Ascending aorta (tissue), 2 donors: ENCODE measurements at regions not wholly inside any gene's neighbourhood (a gene's known extent, or its start where the extent isn't known, plus 50 kb on each side); places are given as distances from the start of the nearest gene placed in this dataset.

Source experiments
- DNase-seq, 2 donors: peaks; one replicate each; pipeline ENCODE4 v3.0.0-alpha.2; 2019; ENCODE audit warnings: low spot score in 2 of 2
- H3K27ac ChIP-seq, 2 donors: fragments of 200-600 bp; sonication (generic); one replicate each; pipeline ENCODE4 v1.5.1; 2016 to 2017; ENCODE audit warnings: mild to moderate bottlenecking in 1 of 2
- H3K27me3 ChIP-seq: fragments of 200-600 bp; sonication (generic); one replicate; pipeline ENCODE4 v1.5.1; 2017
- H3K36me3 ChIP-seq, 2 donors: fragments of 200-600 bp; sonication (generic); one replicate each; pipeline ENCODE4 v1.5.1; 2016
- H3K4me1 ChIP-seq, 2 donors: fragments of 200-600 bp; sonication (generic); one replicate each; pipeline ENCODE4 v1.5.1; 2016 to 2017; ENCODE audit warnings: mild to moderate bottlenecking in 1 of 2
- H3K4me3 ChIP-seq, 2 donors: fragments of 200-600 bp; sonication (generic); one replicate each; pipeline ENCODE4 v1.5.1; 2016 to 2017; ENCODE audit warnings: mild to moderate bottlenecking in 1 of 2
- H3K9me3 ChIP-seq, 2 donors: fragments of 200-600 bp; sonication (generic); one replicate each; pipeline ENCODE4 v1.5.1; 2016
- intact Hi-C: fragments of 100-400 bp; cut with DNase I; formaldehyde crosslinking; loops from one replicate; pipeline ENCODE4 v1.15.1; 2023
- TF ChIP-seq, protein P1 (sequence below), 3 experiments: fragments of 200-600 bp in 2 of 3; fragments of 450-650 bp in 1 of 3; sonication (generic) in 2 of 3; IDR thresholded peaks; one replicate each; pipeline ENCODE4 v1.5.1; 2016 to 2019; ENCODE audit warnings: antibody characterized with exemption in 3 of 3, mild to moderate bottlenecking in 1 of 3, moderate library complexity in 1 of 3

DNA sequence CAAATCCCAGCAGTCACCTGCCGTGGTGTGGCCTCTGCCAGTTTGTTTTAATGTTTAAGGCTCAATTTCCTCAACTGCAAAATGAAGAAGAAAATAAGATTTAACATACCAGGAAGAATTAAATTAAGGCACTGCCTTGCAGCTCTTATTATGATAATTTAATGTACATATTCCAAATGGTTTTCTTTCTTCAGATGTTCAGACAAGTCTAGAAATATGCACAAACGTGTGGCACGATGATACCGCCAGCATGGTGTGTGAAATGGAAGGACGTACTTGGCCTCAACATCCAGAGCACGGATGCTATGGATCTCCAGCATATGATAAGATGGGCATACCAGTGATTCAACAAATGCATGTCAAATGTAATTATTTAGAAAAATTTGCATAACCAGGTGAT lies 959.4 kb upstream of the TMEM132C start:
- H3K4me1 ChIP-seq = no peaks in the 10 kb centered on the region
- H3K27me3 ChIP-seq = no peaks in the 10 kb centered on the region
- H3K4me3 ChIP-seq = no peak overlapping the region
- no peaks in the 10 kb centered on the region for H3K36me3 ChIP-seq
- H3K27ac ChIP-seq = no peak overlapping the region
- TF ChIP-seq, protein P1, sequence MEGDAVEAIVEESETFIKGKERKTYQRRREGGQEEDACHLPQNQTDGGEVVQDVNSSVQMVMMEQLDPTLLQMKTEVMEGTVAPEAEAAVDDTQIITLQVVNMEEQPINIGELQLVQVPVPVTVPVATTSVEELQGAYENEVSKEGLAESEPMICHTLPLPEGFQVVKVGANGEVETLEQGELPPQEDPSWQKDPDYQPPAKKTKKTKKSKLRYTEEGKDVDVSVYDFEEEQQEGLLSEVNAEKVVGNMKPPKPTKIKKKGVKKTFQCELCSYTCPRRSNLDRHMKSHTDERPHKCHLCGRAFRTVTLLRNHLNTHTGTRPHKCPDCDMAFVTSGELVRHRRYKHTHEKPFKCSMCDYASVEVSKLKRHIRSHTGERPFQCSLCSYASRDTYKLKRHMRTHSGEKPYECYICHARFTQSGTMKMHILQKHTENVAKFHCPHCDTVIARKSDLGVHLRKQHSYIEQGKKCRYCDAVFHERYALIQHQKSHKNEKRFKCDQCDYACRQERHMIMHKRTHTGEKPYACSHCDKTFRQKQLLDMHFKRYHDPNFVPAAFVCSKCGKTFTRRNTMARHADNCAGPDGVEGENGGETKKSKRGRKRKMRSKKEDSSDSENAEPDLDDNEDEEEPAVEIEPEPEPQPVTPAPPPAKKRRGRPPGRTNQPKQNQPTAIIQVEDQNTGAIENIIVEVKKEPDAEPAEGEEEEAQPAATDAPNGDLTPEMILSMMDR (IDR thresholded peaks at IDR 0.05) = no peak
- H3K9me3 ChIP-seq = no peaks in the 10 kb centered on the region
- no peak for DNase-seq
- intact Hi-C loops = no loop called here

DNA sequence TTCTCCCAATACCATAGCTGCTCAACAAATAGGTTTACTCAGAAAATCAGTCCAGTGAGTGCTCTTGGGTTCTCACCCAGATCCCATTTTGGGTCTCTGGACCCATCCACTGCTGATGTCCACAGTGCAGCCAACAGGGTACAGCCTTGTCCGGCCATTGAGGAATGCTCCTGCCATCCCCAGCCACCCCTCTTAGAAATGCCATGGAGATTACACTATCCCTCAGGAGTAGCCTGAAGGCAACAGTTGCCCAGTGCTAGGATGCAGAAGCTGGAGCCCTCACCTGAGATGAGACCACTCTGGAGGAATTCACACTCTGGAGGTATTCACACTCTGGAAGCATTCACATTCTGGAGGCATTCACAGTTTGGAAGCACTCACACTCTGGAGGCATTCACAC lies 958.8 kb upstream of the TMEM132C start:
- intact Hi-C loops = no loop called here
- Histone ChIP-seq H3K36me3 (no peaks in the 10 kb centered on the region), H3K27ac (no peak overlapping the region), H3K9me3 (no peaks in the 10 kb centered on the region), H3K4me3 (no peak overlapping the region), H3K27me3 (no peaks in the 10 kb centered on the region), H3K4me1 (no peaks in the 10 kb centered on the region)
- DNase-seq = no peak
- TF ChIP-seq, protein P1 (IDR thresholded peaks at IDR 0.05) = no peak

DNA sequence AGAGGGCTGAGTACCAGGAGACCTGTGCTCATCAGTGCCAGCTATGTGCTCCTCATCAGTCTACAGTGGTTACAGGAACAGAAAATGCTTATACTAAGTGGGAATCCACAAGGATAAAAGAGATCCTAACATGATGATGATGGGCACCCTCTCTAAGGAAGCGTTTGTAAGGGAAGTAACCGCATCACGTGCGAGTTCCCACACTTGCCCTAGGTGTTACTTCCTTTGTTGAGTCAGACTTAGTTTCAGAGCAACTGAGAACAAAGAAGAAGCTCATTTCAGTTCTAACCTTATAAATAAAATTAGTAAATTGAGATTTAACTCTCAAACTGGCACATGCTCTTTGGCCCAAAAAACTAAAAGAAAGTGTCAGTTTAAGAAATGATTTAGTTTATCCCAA lies 956.4 kb upstream of the TMEM132C start:
- TF ChIP-seq, protein P1 (IDR thresholded peaks at IDR 0.05) = no peak
- intact Hi-C loops = no loop called here
- Histone ChIP-seq H3K27me3 (no peaks in the 10 kb centered on the region), H3K36me3 (no peaks in the 10 kb centered on the region), H3K4me1 (no peaks in the 10 kb centered on the region), H3K4me3 (no peak overlapping the region), H3K9me3 (no peaks in the 10 kb centered on the region), H3K27ac (no peak overlapping the region)
- no peak for DNase-seq

DNA sequence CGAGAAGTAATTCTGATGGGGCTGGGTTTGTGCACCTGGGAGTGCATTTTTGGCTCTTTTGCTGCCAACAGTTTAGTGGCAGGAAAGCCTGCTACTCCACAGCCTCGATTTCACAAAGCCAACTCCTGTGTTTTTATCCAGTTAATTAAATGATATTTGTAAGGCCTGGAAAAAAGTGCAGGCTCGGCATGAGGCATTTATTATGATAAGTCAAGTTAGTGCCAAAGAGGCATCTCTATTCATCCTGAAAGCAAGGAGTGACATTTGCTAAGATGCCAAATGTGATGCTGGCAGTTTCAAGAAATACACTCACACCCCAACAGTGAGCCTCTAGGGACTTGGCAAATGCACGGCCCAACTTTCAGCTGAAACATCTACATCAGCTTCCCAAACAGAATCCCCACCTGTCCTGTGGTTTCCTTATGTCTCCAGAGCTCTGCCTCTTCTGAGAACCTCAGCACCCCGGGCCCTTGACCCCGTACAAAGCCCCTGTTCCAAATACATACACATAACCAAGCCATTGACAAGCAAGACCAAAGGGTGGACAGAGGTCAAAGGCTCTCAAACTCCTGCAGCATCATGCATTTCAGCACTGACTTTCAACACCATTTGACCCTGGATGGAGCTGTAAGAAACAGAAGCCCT lies 955.1 kb upstream of the TMEM132C start:
- no peaks in the 10 kb centered on the region for H3K36me3 ChIP-seq
- no peaks in the 10 kb centered on the region for H3K9me3 ChIP-seq
- DNase-seq = no peak
- no peak overlapping the region for H3K4me3 ChIP-seq
- H3K27ac ChIP-seq = no peak overlapping the region
- no peaks in the 10 kb centered on the region for H3K4me1 ChIP-seq
- intact Hi-C loops = no loop called here
- no peaks in the 10 kb centered on the region for H3K27me3 ChIP-seq
- TF ChIP-seq, protein P1 (IDR thresholded peaks at IDR 0.05) = no peak

DNA sequence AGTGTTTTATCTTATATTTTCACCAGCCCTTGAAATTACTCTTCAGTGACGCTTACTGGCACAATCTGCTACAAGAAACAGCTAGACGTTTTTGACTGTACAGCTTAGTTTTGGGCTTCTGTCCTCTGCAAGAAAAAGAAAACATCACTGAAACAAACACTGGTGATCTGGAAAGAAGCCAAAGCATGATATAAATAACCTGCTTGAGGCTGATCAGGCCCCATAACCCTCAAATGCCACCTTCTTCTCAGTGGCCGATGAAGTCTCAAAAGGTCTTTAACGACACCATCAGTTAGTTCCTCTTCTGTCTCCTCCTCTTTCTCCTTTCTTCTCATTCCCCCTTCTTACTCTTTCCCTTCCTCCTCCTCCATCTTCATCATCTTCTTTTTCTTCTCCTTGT lies 942.3 kb upstream of the TMEM132C start:
- intact Hi-C loops = no loop called here

More for the DNA sequence above, 942.3 kb upstream of the TMEM132C start:
- no peaks in the 10 kb centered on the region for H3K9me3 ChIP-seq
- TF ChIP-seq, protein P1 (IDR thresholded peaks at IDR 0.05) = no peak
- no peak overlapping the region for H3K27ac ChIP-seq
- H3K27me3 ChIP-seq = no peaks in the 10 kb centered on the region
- DNase-seq = no peak
- no peak overlapping the region for H3K4me3 ChIP-seq
- H3K36me3 ChIP-seq = no peaks in the 10 kb centered on the region
- H3K4me1 ChIP-seq = no peaks in the 10 kb centered on the region
